OCI-LY7 (cell line): ENCODE measurements at regions not wholly inside any gene's neighbourhood (a gene's known extent, or its start where the extent isn't known, plus 50 kb on each side); places are given as distances from the start of the nearest gene placed in this dataset.

Experiments
- CTCF ChIP-seq: fragments of 200-600 bp; sonication (generic); conservative IDR thresholded peaks from 2 replicates; pipeline ENCODE4 v1.5.1; 2014; ENCODE audit warnings: mild to moderate bottlenecking, antibody characterized with exemption, low read length, moderate library complexity, mixed read lengths
- EZH2phosphoT487 ChIP-seq: fragments of 200-600 bp; sonication (generic); IDR thresholded peaks from 2 replicates; pipeline ENCODE4 v1.6.1; 2018; ENCODE audit warnings: low read depth, borderline replicate concordance, mild to moderate bottlenecking, mixed run types, antibody characterized with exemption, low read length, moderate library complexity, mixed read lengths

- no peak for TF ChIP-seq CTCF
- TF ChIP-seq EZH2phosphoT487, result no peak
Observed at GRCh38 chr7:23964715-23965114, 254.7 kb downstream of the STK31 start.
